HepG2 (cell line): ENCODE measurements at regions not wholly inside any gene's neighbourhood (a gene's known extent, or its start where the extent isn't known, plus 50 kb on each side); places are given as distances from the start of the nearest gene placed in this dataset.

Experiments used
- ATAC-seq: fragments of 200-7000 bp; cut with Tn5 transposase; 3 replicates; pipeline ENCODE4 v1.9.1; 2020; ENCODE audit warnings: mild to moderate bottlenecking, moderate library complexity
- BruUV-seq: library from RNA; stranded (reverse); fragments of 400-500 nt; replicated peaks from 2 replicates; lab custom pipeline; 2021; lab: Mats Ljungman, UMichigan
- CTCF ChIA-PET: fragments of 300-600 bp; formaldehyde crosslinking; extraction: SDS; loops from one replicate; lab custom pipeline; 2021; ENCODE audit warnings: low total read pairs, inconsistent platforms, low intra/inter-chr PET ratio; lab: Yijun Ruan, JAX
- POLR2A ChIA-PET: fragments of 350-600 bp; sonication (Branson Sonifier 250); formaldehyde crosslinking; loops from one replicate; lab custom pipeline; 2020; ENCODE audit warnings: antibody characterized with exemption, inconsistent platforms; lab: Yijun Ruan, JAX
- DNase-seq: peaks from one replicate; pipeline ENCODE4 v3.0.0-alpha.2; 2015; ENCODE audit warnings: low spot score
- FAIRE-seq: peaks from 3 replicates; lab custom pipeline; 2011; peaks lifted over from hg19 to GRCh38; lab: Jason Lieb, UNC
- H2AFZ ChIP-seq: one replicate; pipeline ENCODE4 v1.6.1; 2011; ENCODE audit warnings: low read length, inconsistent platforms
- H3K27ac ChIP-seq: fragments of 300-600 bp; 3 replicates; pipeline ENCODE4 v1.8.0; 2011; ENCODE audit warnings: mixed run types, mild to moderate bottlenecking, mixed read lengths, low read length, inconsistent platforms; ENCODE audit not compliant: insufficient read depth; ENCODE audit errors: extremely low read length
- H3K27me3 ChIP-seq, 2 experiments: fragments of 200-600 bp in 1 of 2; 2 replicates in 1 of 2; 3 replicates in 1 of 2; pipeline versions ENCODE4 v1.6.0 to v1.8.0; 2011; ENCODE audit warnings: low read length in 2 of 2, mild to moderate bottlenecking in 2 of 2, moderate library complexity in 2 of 2, inconsistent platforms in 1 of 2; ENCODE audit not compliant: insufficient read depth in 2 of 2, control insufficient read depth in 1 of 2
- H3K36me3 ChIP-seq, 2 experiments: fragments of 200-600 bp in 1 of 2; replicated peaks in 1 of 2; 2 replicates in 1 of 2; 3 replicates in 1 of 2; pipeline versions ENCODE4 v1.5.1 to v1.8.0; 2011; ENCODE audit warnings: low read length in 2 of 2, inconsistent platforms in 1 of 2; ENCODE audit not compliant: insufficient read depth in 2 of 2, control insufficient read depth in 1 of 2
- H3K4me1 ChIP-seq: 2 replicates; pipeline ENCODE4 v1.5.1; 2012; ENCODE audit warnings: low read length, inconsistent platforms; ENCODE audit not compliant: insufficient read depth
- H3K4me2 ChIP-seq: 2 replicates; pipeline ENCODE4 v1.6.0; 2011; ENCODE audit warnings: low read depth, low read length, inconsistent platforms
- H3K4me3 ChIP-seq, 3 experiments: fragments of 200-600 bp in 1 of 3; sonication (generic), shearing (Covaris generic) in 1 of 3; replicated peaks in 1 of 3; 2 replicates each; pipeline ENCODE4 v1.5.1; 2011 to 2016; ENCODE audit warnings: low read length in 3 of 3, inconsistent platforms in 2 of 3, low read depth in 2 of 3, mild to moderate bottlenecking in 2 of 3, control low read depth in 1 of 3, mixed read lengths in 1 of 3; ENCODE audit not compliant: insufficient read depth in 1 of 3
- H3K79me2 ChIP-seq: one replicate; pipeline ENCODE4 v1.6.1; 2011; ENCODE audit warnings: low read length, inconsistent platforms; ENCODE audit not compliant: insufficient read depth
- H3K9ac ChIP-seq: 2 replicates; pipeline ENCODE4 v1.6.0; 2011; ENCODE audit warnings: mild to moderate bottlenecking, low read depth, low read length, inconsistent platforms; ENCODE audit not compliant: insufficient read depth
- H3K9me3 ChIP-seq: 2 replicates; pipeline ENCODE4 v1.5.1; 2012; ENCODE audit warnings: mild to moderate bottlenecking, low read length
- H4K20me1 ChIP-seq: 2 replicates; pipeline ENCODE4 v1.6.0; 2011; ENCODE audit warnings: inconsistent platforms, mild to moderate bottlenecking, low read length, moderate library complexity; ENCODE audit not compliant: insufficient read depth
- ATF7-NPFF ChIP-seq: sonication (generic); formaldehyde crosslinking; IDR thresholded peaks from 2 replicates; pipeline ENCODE4 v1.8.1; 2023; ENCODE audit warnings: mild to moderate bottlenecking, low read depth, missing genetic modification reagents, moderate library complexity
- GZF1 ChIP-seq: sonication (generic); formaldehyde crosslinking; IDR thresholded peaks from 2 replicates; pipeline ENCODE4 v1.5.1; 2020; ENCODE audit warnings: mild to moderate bottlenecking, missing genetic modification reagents
- HMG20A ChIP-seq: IDR thresholded peaks from 2 replicates; pipeline ENCODE4 v1.6.1; 2016; ENCODE audit warnings: borderline replicate concordance
- KLF16 ChIP-seq, 2 experiments: sonication (generic) in 1 of 2; formaldehyde crosslinking in 1 of 2; IDR thresholded peaks; 2 replicates each; pipeline versions ENCODE4 v1.6.1 to v1.8.0; 2016 to 2023; ENCODE audit warnings: missing genetic modification reagents in 2 of 2, missing compliant biosample characterization in 1 of 2
- MBD4 ChIP-seq: IDR thresholded peaks from 2 replicates; pipeline ENCODE4 v1.6.1; 2012; ENCODE audit warnings: low read length, inconsistent platforms, borderline replicate concordance
- NR2F1 ChIP-seq, 2 experiments: fragments of 450-650 bp in 1 of 2; formaldehyde crosslinking in 1 of 2; IDR thresholded peaks; 2 replicates each; pipeline versions ENCODE4 v1.5.0 to v1.6.1; 2016 to 2020; ENCODE audit warnings: mild to moderate bottlenecking in 1 of 2, missing compliant biosample characterization in 1 of 2, missing genetic modification reagents in 1 of 2, moderate library complexity in 1 of 2
- RORA ChIP-seq: sonication (generic); formaldehyde crosslinking; IDR thresholded peaks from 2 replicates; pipeline ENCODE4 v1.5.0; 2020; ENCODE audit warnings: mild to moderate bottlenecking, missing genetic modification reagents, moderate library complexity
- ZNF33B ChIP-seq: sonication (generic); formaldehyde crosslinking; IDR thresholded peaks from 2 replicates; pipeline ENCODE4 v1.5.1; 2020; ENCODE audit warnings: mild to moderate bottlenecking, missing genetic modification reagents
- WGBS: methylation state at CpG from one replicate; pipeline ENCODE4 v1.1.6; 2017; ENCODE audit warnings: low lambda C conversion rate; 5-methylcytosine and 5-hydroxymethylcytosine counted together
- in situ Hi-C: cut with HindIII; loops from 2 replicates; pipeline ENCODE4 v1.10.0; 2017; ENCODE audit warnings: low pct_unique_long_range_greater_than_20kb; ENCODE audit not compliant: extremely low pct_ligation_motif_present
- intact Hi-C: fragments of 100-400 bp; cut with micrococcal nuclease; formaldehyde crosslinking; loops from one replicate; pipeline ENCODE4 v1.10.0; 2022; ENCODE audit not compliant: unreplicated experiment

GRCh38 chr12:42919691-42920090 lies 330.1 kb upstream of the PRICKLE1 start:
- no peak overlapping the region for H3K9ac ChIP-seq
- no peaks in the 10 kb centered on the region for H3K4me1 ChIP-seq
- in situ Hi-C loops, result no loop called here
- H3K79me2 ChIP-seq, result no peaks in the 10 kb centered on the region
- H3K27ac ChIP-seq, result no peak overlapping the region
- no peaks in the 10 kb centered on the region for H3K27me3 ChIP-seq
- no peaks in the 10 kb centered on the region for H4K20me1 ChIP-seq
- DNase-seq (no peak), FAIRE-seq (no peak), ATAC-seq (no peak)
- BruUV-seq, result no TSS peak
- no peak overlapping the region for H2AFZ ChIP-seq
- ChIA-PET CTCF (no interaction called here), POLR2A (no interaction called here)
- no peaks in the 10 kb centered on the region for H3K9me3 ChIP-seq
- H3K36me3 ChIP-seq, result no peaks in the 10 kb centered on the region
- no peak overlapping the region for H3K4me2 ChIP-seq
- TF ChIP-seq RORA (CRISPR knock-in tag) (no peak), KLF16 (CRISPR knock-in tag; IDR thresholded peaks at IDR 0.05) (no peak), HMG20A (CRISPR knock-in tag) (no peak), MBD4 (no peak), ZNF33B (CRISPR knock-in tag) (no peak), NR2F1 (CRISPR knock-in tag; IDR thresholded peaks at IDR 0.05) (no peak)
- H3K4me3 ChIP-seq, result no peak overlapping the region
- intact Hi-C loops, result no loop called here
- 0% methylated on average over 1 of the region's 1 CpG for WGBS

DNA sequence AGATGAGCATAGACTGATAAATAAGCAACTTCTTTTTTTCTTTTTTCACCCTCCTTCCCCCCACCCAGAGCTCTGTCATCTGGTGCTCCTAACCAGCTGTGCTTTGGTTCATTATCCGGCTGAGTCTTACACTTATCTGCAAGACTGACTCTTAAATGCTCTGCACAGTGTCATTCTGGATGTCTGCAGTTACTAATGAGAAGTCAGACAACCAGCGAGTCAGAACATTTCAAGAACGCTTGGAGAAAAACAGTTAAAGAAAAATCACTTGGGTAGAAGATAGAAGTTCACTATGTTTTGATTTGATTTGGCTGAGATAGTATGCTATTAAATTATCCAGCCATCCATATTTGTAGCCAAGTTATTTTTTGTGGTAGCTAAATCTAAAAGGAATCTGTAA lies 328.9 kb upstream of the PRICKLE1 start:
- POLR2A ChIA-PET, result no interaction called here
- no peak for DNase-seq
- no peaks in the 10 kb centered on the region for H3K36me3 ChIP-seq
- H2AFZ ChIP-seq, result no peak overlapping the region
- H3K27me3 ChIP-seq, result no peaks in the 10 kb centered on the region
- in situ Hi-C loops, result no loop called here
- no peak for FAIRE-seq
- no TSS peak for BruUV-seq
- no peak overlapping the region for H3K9ac ChIP-seq
- CTCF ChIA-PET, result no interaction called here
- intact Hi-C loops, result no loop called here
- ATAC-seq, result no peak
- H4K20me1 ChIP-seq, result no peaks in the 10 kb centered on the region
- no peak overlapping the region for H3K27ac ChIP-seq
- no peak overlapping the region for H3K4me3 ChIP-seq
- H3K9me3 ChIP-seq, result 0 out of 2 replicates have a peak, but pooled peaks cover 3% of the 10 kb centered on the region
- no peak overlapping the region for H3K4me2 ChIP-seq
- no peaks in the 10 kb centered on the region for H3K79me2 ChIP-seq
- no peak for TF ChIP-seq GZF1
- TF ChIP-seq MBD4, result no peak
- no peak for TF ChIP-seq ATF7-NPFF (CRISPR knock-in tag)
- no peaks in the 10 kb centered on the region for H3K4me1 ChIP-seq
- WGBS, result 2% methylated on average over 3 of the region's 3 CpGs
